Muscle layer of duodenum (tissue), 2 donors: ENCODE measurements at regions not wholly inside any gene's neighbourhood (a gene's known extent, or its start where the extent isn't known, plus 50 kb on each side); places are given as distances from the start of the nearest gene placed in this dataset.

Experiments
- H3K27ac ChIP-seq: one replicate; pipeline ENCODE4 v1.7.0; 2013; ENCODE audit warnings: mild to moderate bottlenecking, low read length
- H3K27me3 ChIP-seq: one replicate; pipeline ENCODE4 v1.7.0; 2013; ENCODE audit warnings: low read depth, mild to moderate bottlenecking, control low read depth, low read length
- H3K36me3 ChIP-seq, 2 donors: one replicate each; pipeline ENCODE4 v1.7.0; 2013; ENCODE audit warnings: low read length in 2 of 2, control low read depth in 1 of 2, mild to moderate bottlenecking in 1 of 2; ENCODE audit not compliant: insufficient read depth in 2 of 2, control insufficient read depth in 1 of 2
- H3K4me1 ChIP-seq, 2 donors: one replicate each; pipeline ENCODE4 v1.7.0; 2013; ENCODE audit warnings: low read length in 2 of 2, mild to moderate bottlenecking in 2 of 2, control low read depth in 1 of 2, moderate library complexity in 1 of 2; ENCODE audit not compliant: insufficient read depth in 2 of 2, control insufficient read depth in 1 of 2
- H3K4me3 ChIP-seq, 2 donors: one replicate each; pipeline ENCODE4 v1.7.0; 2013; ENCODE audit warnings: low read length in 2 of 2, low read depth in 1 of 2, mild to moderate bottlenecking in 1 of 2
- H3K9me3 ChIP-seq, 2 donors: one replicate each; pipeline ENCODE4 v1.7.0; 2013; ENCODE audit warnings: low read length in 2 of 2, control low read depth in 1 of 2, mild to moderate bottlenecking in 1 of 2; ENCODE audit not compliant: control insufficient read depth in 1 of 2
- donor health status: healthy.

DNA sequence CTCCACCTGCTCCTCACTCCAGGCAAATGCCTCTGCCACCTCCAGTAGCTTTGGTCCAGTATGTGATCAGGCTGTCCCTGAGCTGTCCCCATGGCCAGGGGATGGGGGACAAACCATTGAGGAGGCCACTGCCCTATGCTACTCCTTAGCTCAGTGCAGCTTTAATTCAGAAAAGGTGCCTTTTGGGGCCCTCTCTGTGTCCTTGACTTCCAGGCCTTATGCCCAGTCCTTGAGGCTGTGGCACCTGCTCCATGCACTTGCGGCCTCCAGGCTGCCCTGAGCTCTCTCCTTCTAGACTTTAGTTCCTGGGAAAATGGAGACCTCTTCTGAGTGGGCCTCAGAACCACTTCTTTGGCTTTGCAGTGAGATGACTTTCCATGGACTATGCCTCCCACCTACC lies 650.8 kb upstream of the CELF2 start:
- Histone ChIP-seq H3K36me3 (no peaks in the 10 kb centered on the region), H3K4me3 (no peak overlapping the region), H3K27ac (no peak overlapping the region), H3K4me1 (no peaks in the 10 kb centered on the region), H3K9me3 (no peaks in the 10 kb centered on the region), H3K27me3 (no peaks in the 10 kb centered on the region)

GRCh38 chr10:10367264-10367663 lies 650.4 kb upstream of the CELF2 start:
- no peaks in the 10 kb centered on the region for H3K9me3 ChIP-seq
- H3K27ac ChIP-seq: no peak overlapping the region
- H3K4me3 ChIP-seq: no peak overlapping the region
- no peaks in the 10 kb centered on the region for H3K36me3 ChIP-seq
- no peaks in the 10 kb centered on the region for H3K4me1 ChIP-seq
- no peaks in the 10 kb centered on the region for H3K27me3 ChIP-seq

DNA sequence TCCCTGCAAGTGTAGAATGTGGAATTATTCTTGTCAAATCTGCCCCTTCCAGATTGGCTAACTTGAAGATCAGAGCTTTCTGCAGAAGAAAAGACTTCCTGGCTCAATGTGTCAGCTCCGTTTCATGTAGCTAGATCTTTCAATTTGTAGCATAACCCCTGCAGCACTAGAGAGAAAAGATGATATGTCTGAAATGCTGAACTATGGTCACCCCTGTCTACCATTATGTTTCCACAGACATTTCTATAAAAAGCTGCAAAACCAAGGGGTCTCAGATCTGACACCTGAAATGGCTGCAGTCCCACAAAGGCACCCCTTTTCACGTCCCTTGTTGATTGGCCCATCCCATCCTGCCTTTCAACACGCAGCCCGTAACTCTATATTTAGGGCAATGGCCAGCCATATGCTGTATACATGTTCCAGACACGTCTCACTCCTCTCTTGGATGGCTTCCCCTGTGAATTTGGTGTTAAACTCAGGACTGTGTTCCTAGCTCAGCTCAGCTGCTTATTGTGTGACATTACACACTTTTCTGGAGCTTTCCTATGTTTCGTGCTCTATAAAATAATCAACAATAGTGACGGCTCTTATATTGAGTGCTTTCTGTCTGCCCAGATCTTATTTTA lies 648.6 kb upstream of the CELF2 start:
- Histone ChIP-seq H3K27ac (no peak overlapping the region), H3K4me3 (no peak overlapping the region), H3K9me3 (no peaks in the 10 kb centered on the region), H3K27me3 (no peaks in the 10 kb centered on the region), H3K36me3 (no peaks in the 10 kb centered on the region), H3K4me1 (no peaks in the 10 kb centered on the region)

- H3K4me1 ChIP-seq: no peaks in the 10 kb centered on the region
- no peaks in the 10 kb centered on the region for H3K36me3 ChIP-seq
- no peak overlapping the region for H3K27ac ChIP-seq
- no peak overlapping the region for H3K4me3 ChIP-seq
- peaks cover 0 to 5% of the 10 kb centered on the region in 2 donors for H3K9me3 ChIP-seq
- no peaks in the 10 kb centered on the region for H3K27me3 ChIP-seq
These were observed 631.8 kb upstream of the CELF2 start for GRCh38 chr10:10385831-10386230.

GRCh38 chr10:10389182-10389581 lies 628.5 kb upstream of the CELF2 start:
- Histone ChIP-seq H3K4me1 (no peaks in the 10 kb centered on the region), H3K4me3 (no peak overlapping the region), H3K27me3 (no peaks in the 10 kb centered on the region), H3K9me3 (peaks cover 0 to 5% of the 10 kb centered on the region in 2 donors), H3K27ac (no peak overlapping the region), H3K36me3 (no peaks in the 10 kb centered on the region)

- Histone ChIP-seq H3K27me3 (no peaks in the 10 kb centered on the region), H3K27ac (no peak overlapping the region), H3K4me3 (no peak overlapping the region), H3K36me3 (no peaks in the 10 kb centered on the region), H3K9me3 (no peaks in the 10 kb centered on the region), H3K4me1 (no peaks in the 10 kb centered on the region)
These were observed 625.2 kb upstream of the CELF2 start for GRCh38 chr10:10392511-10392910.

DNA sequence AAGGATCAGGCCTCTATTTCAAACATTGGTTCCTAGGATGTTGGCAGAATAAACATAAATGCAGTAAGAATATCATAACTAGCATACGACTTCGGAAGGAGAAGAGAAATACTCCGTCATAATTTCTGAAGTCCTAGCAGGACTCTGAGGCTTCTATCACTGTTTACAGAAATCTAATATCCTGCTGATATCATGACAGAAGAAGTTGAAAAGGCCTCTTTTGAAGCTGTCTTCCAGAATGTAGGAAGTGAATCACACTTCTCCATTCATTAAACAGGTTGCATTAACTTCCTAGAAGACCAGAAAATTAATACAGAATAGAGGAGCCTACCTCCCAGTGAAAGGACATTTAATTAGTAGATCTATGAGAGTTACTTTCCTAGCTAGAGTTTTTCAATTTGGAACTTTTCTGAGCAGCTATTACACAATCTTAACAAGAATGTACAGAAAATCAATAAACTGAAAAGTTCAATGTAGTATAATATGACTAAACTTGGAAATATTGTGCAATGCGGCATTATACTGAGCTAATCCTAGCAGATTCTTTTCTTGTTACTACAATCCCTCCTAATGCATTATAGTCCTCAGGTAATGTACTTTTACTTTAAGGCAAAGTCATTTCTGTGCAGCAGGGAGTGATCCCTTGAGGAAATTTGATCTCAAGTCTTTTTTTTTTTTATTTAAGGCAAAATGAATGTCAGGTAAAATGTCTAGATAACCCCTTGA lies 622.6 kb upstream of the CELF2 start:
- no peak overlapping the region for H3K4me3 ChIP-seq
- no peak overlapping the region for H3K27ac ChIP-seq
- H3K36me3 ChIP-seq: no peaks in the 10 kb centered on the region
- H3K9me3 ChIP-seq: no peaks in the 10 kb centered on the region
- H3K27me3 ChIP-seq: no peaks in the 10 kb centered on the region
- H3K4me1 ChIP-seq: no peaks in the 10 kb centered on the region

- H3K27me3 ChIP-seq: no peaks in the 10 kb centered on the region
These were observed 621.1 kb upstream of the CELF2 start for GRCh38 chr10:10396601-10397000.

GRCh38 chr10:10397906-10398305 lies 619.8 kb upstream of the CELF2 start:
- no peaks in the 10 kb centered on the region for H3K4me1 ChIP-seq
- no peak overlapping the region for H3K27ac ChIP-seq
- H3K27me3 ChIP-seq: no peaks in the 10 kb centered on the region
- no peak overlapping the region for H3K4me3 ChIP-seq
- H3K36me3 ChIP-seq: no peaks in the 10 kb centered on the region
- H3K9me3 ChIP-seq: no peaks in the 10 kb centered on the region

More at GRCh38 chr10:10396601-10397000, 621.1 kb upstream of the CELF2 start:
- no peak overlapping the region for H3K27ac ChIP-seq
- H3K36me3 ChIP-seq: no peaks in the 10 kb centered on the region
- no peak overlapping the region for H3K4me3 ChIP-seq
- no peaks in the 10 kb centered on the region for H3K9me3 ChIP-seq
- no peaks in the 10 kb centered on the region for H3K4me1 ChIP-seq

DNA sequence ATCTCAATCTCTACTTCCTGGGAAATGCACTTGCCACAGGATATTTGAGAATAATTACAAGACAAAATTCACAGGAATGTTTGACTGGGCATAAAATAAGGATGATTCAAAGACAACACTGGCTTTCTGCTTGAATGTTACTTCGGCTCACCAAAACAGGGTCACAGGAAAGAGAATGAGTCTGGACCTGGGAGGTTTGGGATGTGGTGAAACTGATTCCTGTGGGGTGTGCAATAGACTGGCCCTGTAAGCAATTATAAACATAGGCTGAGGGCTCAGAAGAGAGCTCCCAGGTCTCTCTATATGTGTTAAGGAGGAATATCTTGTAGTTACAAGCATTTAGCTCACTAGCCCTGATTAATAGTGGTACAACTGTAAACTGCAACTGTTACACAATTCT lies 613.9 kb upstream of the CELF2 start:
- Histone ChIP-seq H3K27ac (no peak overlapping the region), H3K36me3 (no peaks in the 10 kb centered on the region), H3K4me1 (no peaks in the 10 kb centered on the region), H3K4me3 (no peak overlapping the region), H3K27me3 (no peaks in the 10 kb centered on the region), H3K9me3 (no peaks in the 10 kb centered on the region)

GRCh38 chr10:10417671-10418070 lies 600.0 kb upstream of the CELF2 start:
- no peaks in the 10 kb centered on the region for H3K9me3 ChIP-seq
- no peaks in the 10 kb centered on the region for H3K27me3 ChIP-seq
- no peak overlapping the region for H3K4me3 ChIP-seq
- H3K27ac ChIP-seq: no peak overlapping the region
- H3K36me3 ChIP-seq: no peaks in the 10 kb centered on the region
- peaks cover 0 to 7% of the 10 kb centered on the region in 2 donors for H3K4me1 ChIP-seq

DNA sequence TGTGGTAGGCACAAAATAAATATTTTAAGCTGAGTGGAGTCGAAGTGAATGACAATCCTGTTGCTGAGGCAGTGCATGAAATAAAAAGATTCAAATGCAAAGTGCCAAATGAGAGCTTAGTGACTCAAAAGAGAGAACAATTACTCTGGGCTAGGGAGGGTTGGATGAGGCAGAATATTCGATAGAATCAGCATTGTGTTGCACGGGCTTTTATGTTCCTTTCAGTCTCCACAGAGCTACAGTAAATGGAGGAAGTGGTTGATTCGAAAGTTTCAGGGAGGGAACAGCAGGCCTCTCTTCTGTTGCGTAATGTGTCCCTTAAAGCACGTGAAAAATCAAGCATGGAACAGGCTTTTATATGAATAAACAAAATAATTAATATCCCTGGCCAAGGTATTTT lies 599.3 kb upstream of the CELF2 start:
- Histone ChIP-seq H3K27ac (no peak overlapping the region), H3K9me3 (no peaks in the 10 kb centered on the region), H3K27me3 (no peaks in the 10 kb centered on the region), H3K36me3 (no peaks in the 10 kb centered on the region), H3K4me3 (no peak overlapping the region), H3K4me1 (peaks cover 0 to 7% of the 10 kb centered on the region in 2 donors)
